ENCODE measurements at regions not wholly inside any gene's neighbourhood (a gene's known extent, or its start where the extent isn't known, plus 50 kb on each side); places are given as distances from the start of the nearest gene placed in this dataset.

- intact Hi-C loops (cut with micrococcal nuclease), result no loop called here
Observed at GRCh38 chr18:45559258-45559657, 56.0 kb upstream of the SLC14A2 start.

- intact Hi-C loops (cut with micrococcal nuclease), result no loop called here
Observed at GRCh38 chr18:45560870-45561269, 54.4 kb upstream of the SLC14A2 start.

- intact Hi-C loops (cut with micrococcal nuclease), result no loop called here
Observed at GRCh38 chr18:45562567-45563479, 52.5 kb upstream of the SLC14A2 start.

- intact Hi-C loops (cut with micrococcal nuclease), result no loop called here
Observed at GRCh38 chr18:45565280-45565970, 49.9 kb upstream of the SLC14A2 start.
